WTC11 (cell line): ENCODE measurements at regions not wholly inside any gene's neighbourhood (a gene's known extent, or its start where the extent isn't known, plus 50 kb on each side); places are given as distances from the start of the nearest gene placed in this dataset.

Source experiments
- ATAC-seq: fragments of 200-7000 bp; cut with Tn5 transposase; 2 replicates; pipeline ENCODE4 v1.10.0; 2021; ENCODE audit warnings: mild to moderate bottlenecking, moderate library complexity
- CTCF ChIA-PET: fragments of 300-600 bp; sonication (Branson Sonifier 250); formaldehyde crosslinking; loops from one replicate; lab custom pipeline; 2021; ENCODE audit warnings: antibody characterized with exemption; lab: Charles Lee
- POLR2A ChIA-PET: fragments of 350-600 bp; sonication (Branson Sonifier 250); formaldehyde crosslinking; loops from one replicate; lab custom pipeline; 2021; ENCODE audit warnings: antibody characterized with exemption; lab: Charles Lee
- DNase-seq: peaks from one replicate; pipeline ENCODE4 v3.0.0; 2021; ENCODE audit warnings: low spot score
- H3K27ac Mint-ChIP-seq: 2 replicates; pipeline ENCODE4 v1.8.0; 2021; ENCODE audit warnings: mixed read lengths
- H3K27me3 Mint-ChIP-seq: 2 replicates; pipeline ENCODE4 v1.8.0; 2021; ENCODE audit warnings: low read depth, mild to moderate bottlenecking, moderate library complexity, mixed read lengths
- H3K36me3 Mint-ChIP-seq: 2 replicates; pipeline ENCODE4 v1.8.0; 2021; ENCODE audit warnings: mixed read lengths
- H3K4me1 Mint-ChIP-seq: 2 replicates; pipeline ENCODE4 v1.8.0; 2022; ENCODE audit warnings: mixed read lengths
- H3K4me3 Mint-ChIP-seq: 2 replicates; pipeline ENCODE4 v1.8.0; 2021; ENCODE audit warnings: mild to moderate bottlenecking, moderate library complexity, mixed read lengths
- H3K9me3 Mint-ChIP-seq: 2 replicates; pipeline ENCODE4 v1.8.0; 2021; ENCODE audit warnings: mixed read lengths
- CBFB ChIP-seq: sonication (generic); formaldehyde crosslinking; IDR thresholded peaks from 2 replicates; pipeline ENCODE4 v1.8.1; 2022; ENCODE audit warnings: mild to moderate bottlenecking, low read depth, missing genetic modification reagents
- EMX1 ChIP-seq: fragments of 250-450 bp; sonication (Bioruptor Pico); IDR thresholded peaks from 2 replicates; pipeline ENCODE4 v1.8.0; 2021; ENCODE audit warnings: mild to moderate bottlenecking
- ESRRA ChIP-seq: sonication (generic); formaldehyde crosslinking; IDR thresholded peaks from 2 replicates; pipeline ENCODE4 v1.8.1; 2022; ENCODE audit warnings: mild to moderate bottlenecking, missing genetic modification reagents, borderline replicate concordance
- ETV6 ChIP-seq: sonication (generic); formaldehyde crosslinking; IDR thresholded peaks from 2 replicates; pipeline ENCODE4 v1.8.1; 2022; ENCODE audit warnings: mild to moderate bottlenecking, missing genetic modification reagents
- GRHL2 ChIP-seq: fragments of 250-450 bp; sonication (Bioruptor Pico); IDR thresholded peaks from 2 replicates; pipeline ENCODE4 v1.8.0; 2022; ENCODE audit warnings: mild to moderate bottlenecking, moderate library complexity; ENCODE audit not compliant: insufficient replicate concordance, severe bottlenecking
- JUN ChIP-seq: sonication (generic); formaldehyde crosslinking; IDR thresholded peaks from 2 replicates; pipeline ENCODE4 v1.8.0; 2023; ENCODE audit warnings: mild to moderate bottlenecking, missing genetic modification reagents
- NFATC4 ChIP-seq: fragments of 250-450 bp; sonication (Bioruptor Pico); IDR thresholded peaks from 2 replicates; pipeline ENCODE4 v1.9.0; 2021; ENCODE audit warnings: mild to moderate bottlenecking
- TCF7 ChIP-seq: sonication (generic); formaldehyde crosslinking; IDR thresholded peaks from 2 replicates; pipeline ENCODE4 v1.8.0; 2022; ENCODE audit warnings: mild to moderate bottlenecking, low read depth, missing genetic modification reagents, moderate library complexity
- ZNF138 ChIP-seq: sonication (generic); formaldehyde crosslinking; conservative IDR thresholded peaks from 2 replicates; pipeline ENCODE4 v1.8.1; 2022; ENCODE audit warnings: mild to moderate bottlenecking, moderate library complexity, missing genetic modification reagents
- ZNF671 ChIP-seq: fragments of 250-450 bp; sonication (Bioruptor Pico); IDR thresholded peaks from 2 replicates; pipeline ENCODE4 v1.8.0; 2021; ENCODE audit warnings: mild to moderate bottlenecking
- TF ChIP-seq, protein P1 (sequence below): fragments of 250-450 bp; sonication (Bioruptor Pico); IDR thresholded peaks from 2 replicates; pipeline ENCODE4 v1.8.0; 2021; ENCODE audit warnings: mild to moderate bottlenecking
- TF ChIP-seq, protein P2 (sequence below): sonication (generic); formaldehyde crosslinking; IDR thresholded peaks from 2 replicates; pipeline ENCODE4 v1.8.1; 2023; ENCODE audit warnings: mild to moderate bottlenecking, moderate library complexity, missing genetic modification reagents
- TF ChIP-seq, protein P3 (sequence below): sonication (generic); formaldehyde crosslinking; IDR thresholded peaks from 2 replicates; pipeline ENCODE4 v1.8.0; 2023; ENCODE audit warnings: missing genetic modification reagents
- TF ChIP-seq, protein P4 (sequence below): fragments of 250-450 bp; sonication (Bioruptor Pico); conservative IDR thresholded peaks from 2 replicates; pipeline ENCODE4 v1.9.0; 2021; ENCODE audit warnings: mild to moderate bottlenecking
- TF ChIP-seq, protein P5 (sequence below): sonication (generic); formaldehyde crosslinking; IDR thresholded peaks from 2 replicates; pipeline ENCODE4 v1.8.0; 2022; ENCODE audit warnings: missing genetic modification reagents
- TF ChIP-seq, protein P6 (sequence below): sonication (generic); formaldehyde crosslinking; IDR thresholded peaks from 2 replicates; pipeline ENCODE4 v1.8.0; 2022; ENCODE audit warnings: mild to moderate bottlenecking, missing genetic modification reagents
- TF ChIP-seq, protein P7 (sequence below): fragments of 250-450 bp; sonication (Bioruptor Pico); IDR thresholded peaks from 2 replicates; pipeline ENCODE4 v1.9.0; 2021; ENCODE audit warnings: mild to moderate bottlenecking, borderline replicate concordance
- TF ChIP-seq, protein P8 (sequence below): sonication (generic); formaldehyde crosslinking; IDR thresholded peaks from 2 replicates; pipeline ENCODE4 v1.8.1; 2022; ENCODE audit warnings: mild to moderate bottlenecking, missing genetic modification reagents, moderate library complexity, borderline replicate concordance
- TF ChIP-seq, protein P9 (sequence below): sonication (generic); formaldehyde crosslinking; IDR thresholded peaks from 2 replicates; pipeline ENCODE4 v1.8.0; 2022; ENCODE audit warnings: mild to moderate bottlenecking, missing genetic modification reagents

DNA sequence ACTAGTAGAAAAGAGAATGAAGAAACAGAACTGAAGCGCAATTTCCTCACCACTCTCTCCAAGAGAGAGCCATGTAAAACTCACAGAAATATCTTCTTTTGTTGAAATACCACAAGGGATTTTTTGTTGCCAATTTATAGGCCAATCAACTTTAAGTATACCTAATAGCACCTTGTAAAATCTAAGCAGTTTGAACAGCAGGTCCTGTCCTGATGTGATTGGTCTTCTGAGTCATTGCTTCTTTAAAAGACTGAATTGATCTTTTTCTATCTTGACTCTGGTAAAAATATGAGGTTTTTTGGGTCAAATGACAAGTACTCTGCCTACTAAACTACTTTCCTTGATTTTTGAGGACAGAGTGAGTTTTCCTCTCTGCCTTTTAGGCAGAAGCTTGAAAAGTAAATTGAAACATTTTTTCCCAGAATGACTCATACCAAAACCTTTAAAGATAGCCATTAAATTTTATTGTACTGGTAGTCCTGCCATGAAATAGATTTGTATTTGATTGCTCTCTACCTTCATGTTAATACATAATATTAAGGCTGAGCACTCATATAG lies 343.9 kb upstream of the CBLB start:
- CTCF ChIA-PET = no interaction called here
- no peaks in the 10 kb centered on the region for H3K27me3 Mint-ChIP-seq
- no peak for DNase-seq
- H3K36me3 Mint-ChIP-seq = no peaks in the 10 kb centered on the region
- H3K27ac Mint-ChIP-seq = no peak overlapping the region
- H3K4me1 Mint-ChIP-seq = no peaks in the 10 kb centered on the region
- POLR2A ChIA-PET = no interaction called here
- H3K4me3 Mint-ChIP-seq = no peak overlapping the region
- ATAC-seq = no peak
- peaks cover 12% of the 10 kb centered on the region for H3K9me3 Mint-ChIP-seq
- TF ChIP-seq TCF7 (no peak), ESRRA (no peak), EMX1 (CRISPR knock-in tag) (no peak), ETV6 (no peak), CBFB (CRISPR knock-in tag) (no peak), ZNF138 (no peak), ZNF671 (CRISPR knock-in tag) (no peak), NFATC4 (CRISPR knock-in tag) (no peak), GRHL2 (CRISPR knock-in tag) (no peak), JUN (CRISPR knock-in tag) (no peak)
- TF ChIP-seq, protein P1, sequence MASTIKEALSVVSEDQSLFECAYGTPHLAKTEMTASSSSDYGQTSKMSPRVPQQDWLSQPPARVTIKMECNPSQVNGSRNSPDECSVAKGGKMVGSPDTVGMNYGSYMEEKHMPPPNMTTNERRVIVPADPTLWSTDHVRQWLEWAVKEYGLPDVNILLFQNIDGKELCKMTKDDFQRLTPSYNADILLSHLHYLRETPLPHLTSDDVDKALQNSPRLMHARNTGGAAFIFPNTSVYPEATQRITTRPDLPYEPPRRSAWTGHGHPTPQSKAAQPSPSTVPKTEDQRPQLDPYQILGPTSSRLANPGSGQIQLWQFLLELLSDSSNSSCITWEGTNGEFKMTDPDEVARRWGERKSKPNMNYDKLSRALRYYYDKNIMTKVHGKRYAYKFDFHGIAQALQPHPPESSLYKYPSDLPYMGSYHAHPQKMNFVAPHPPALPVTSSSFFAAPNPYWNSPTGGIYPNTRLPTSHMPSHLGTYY = no peak
- TF ChIP-seq, protein P2, sequence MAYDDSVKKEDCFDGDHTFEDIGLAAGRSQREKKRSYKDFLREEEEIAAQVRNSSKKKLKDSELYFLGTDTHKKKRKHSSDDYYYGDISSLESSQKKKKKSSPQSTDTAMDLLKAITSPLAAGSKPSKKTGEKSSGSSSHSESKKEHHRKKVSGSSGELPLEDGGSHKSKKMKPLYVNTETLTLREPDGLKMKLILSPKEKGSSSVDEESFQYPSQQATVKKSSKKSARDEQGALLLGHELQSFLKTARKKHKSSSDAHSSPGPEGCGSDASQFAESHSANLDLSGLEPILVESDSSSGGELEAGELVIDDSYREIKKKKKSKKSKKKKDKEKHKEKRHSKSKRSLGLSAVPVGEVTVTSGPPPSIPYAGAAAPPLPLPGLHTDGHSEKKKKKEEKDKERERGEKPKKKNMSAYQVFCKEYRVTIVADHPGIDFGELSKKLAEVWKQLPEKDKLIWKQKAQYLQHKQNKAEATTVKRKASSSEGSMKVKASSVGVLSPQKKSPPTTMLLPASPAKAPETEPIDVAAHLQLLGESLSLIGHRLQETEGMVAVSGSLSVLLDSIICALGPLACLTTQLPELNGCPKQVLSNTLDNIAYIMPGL (CRISPR knock-in tag) = no peak
- TF ChIP-seq, protein P3, sequence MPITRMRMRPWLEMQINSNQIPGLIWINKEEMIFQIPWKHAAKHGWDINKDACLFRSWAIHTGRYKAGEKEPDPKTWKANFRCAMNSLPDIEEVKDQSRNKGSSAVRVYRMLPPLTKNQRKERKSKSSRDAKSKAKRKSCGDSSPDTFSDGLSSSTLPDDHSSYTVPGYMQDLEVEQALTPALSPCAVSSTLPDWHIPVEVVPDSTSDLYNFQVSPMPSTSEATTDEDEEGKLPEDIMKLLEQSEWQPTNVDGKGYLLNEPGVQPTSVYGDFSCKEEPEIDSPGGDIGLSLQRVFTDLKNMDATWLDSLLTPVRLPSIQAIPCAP (CRISPR knock-in tag) = no peak
- TF ChIP-seq, protein P4, sequence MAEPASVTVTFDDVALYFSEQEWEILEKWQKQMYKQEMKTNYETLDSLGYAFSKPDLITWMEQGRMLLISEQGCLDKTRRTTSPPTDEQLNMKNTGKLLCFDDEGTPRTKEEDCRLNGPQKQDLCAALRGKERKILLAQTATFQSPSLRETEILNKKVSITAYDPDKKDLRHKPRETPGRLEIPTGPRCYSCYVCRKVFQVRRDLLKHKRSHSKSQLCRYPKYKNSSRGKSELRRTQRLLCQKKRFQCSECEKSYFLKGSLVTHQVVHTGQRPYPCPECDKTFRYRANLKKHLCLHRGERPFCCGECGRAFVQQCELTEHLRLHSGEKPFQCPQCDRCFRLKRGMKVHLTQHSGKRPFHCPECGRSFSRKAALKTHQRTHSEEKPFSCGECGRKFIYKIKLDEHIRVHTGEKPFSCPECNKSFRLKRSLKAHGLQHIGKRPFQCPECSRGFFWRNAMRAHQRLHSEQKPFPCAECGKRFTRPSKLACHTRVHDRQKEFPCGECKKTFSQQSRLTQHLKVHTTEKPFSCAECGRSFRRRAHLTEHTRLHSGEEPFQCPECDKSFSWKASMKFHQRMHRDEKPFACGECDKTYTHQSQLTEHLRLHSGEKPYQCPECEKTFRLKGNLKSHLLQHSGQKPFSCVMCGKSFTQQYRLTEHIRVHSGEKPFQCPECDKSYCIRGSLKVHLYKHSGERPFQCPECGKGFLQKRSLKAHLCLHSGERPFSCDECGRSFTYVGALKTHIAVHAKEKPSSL = no peak
- TF ChIP-seq, protein P5, sequence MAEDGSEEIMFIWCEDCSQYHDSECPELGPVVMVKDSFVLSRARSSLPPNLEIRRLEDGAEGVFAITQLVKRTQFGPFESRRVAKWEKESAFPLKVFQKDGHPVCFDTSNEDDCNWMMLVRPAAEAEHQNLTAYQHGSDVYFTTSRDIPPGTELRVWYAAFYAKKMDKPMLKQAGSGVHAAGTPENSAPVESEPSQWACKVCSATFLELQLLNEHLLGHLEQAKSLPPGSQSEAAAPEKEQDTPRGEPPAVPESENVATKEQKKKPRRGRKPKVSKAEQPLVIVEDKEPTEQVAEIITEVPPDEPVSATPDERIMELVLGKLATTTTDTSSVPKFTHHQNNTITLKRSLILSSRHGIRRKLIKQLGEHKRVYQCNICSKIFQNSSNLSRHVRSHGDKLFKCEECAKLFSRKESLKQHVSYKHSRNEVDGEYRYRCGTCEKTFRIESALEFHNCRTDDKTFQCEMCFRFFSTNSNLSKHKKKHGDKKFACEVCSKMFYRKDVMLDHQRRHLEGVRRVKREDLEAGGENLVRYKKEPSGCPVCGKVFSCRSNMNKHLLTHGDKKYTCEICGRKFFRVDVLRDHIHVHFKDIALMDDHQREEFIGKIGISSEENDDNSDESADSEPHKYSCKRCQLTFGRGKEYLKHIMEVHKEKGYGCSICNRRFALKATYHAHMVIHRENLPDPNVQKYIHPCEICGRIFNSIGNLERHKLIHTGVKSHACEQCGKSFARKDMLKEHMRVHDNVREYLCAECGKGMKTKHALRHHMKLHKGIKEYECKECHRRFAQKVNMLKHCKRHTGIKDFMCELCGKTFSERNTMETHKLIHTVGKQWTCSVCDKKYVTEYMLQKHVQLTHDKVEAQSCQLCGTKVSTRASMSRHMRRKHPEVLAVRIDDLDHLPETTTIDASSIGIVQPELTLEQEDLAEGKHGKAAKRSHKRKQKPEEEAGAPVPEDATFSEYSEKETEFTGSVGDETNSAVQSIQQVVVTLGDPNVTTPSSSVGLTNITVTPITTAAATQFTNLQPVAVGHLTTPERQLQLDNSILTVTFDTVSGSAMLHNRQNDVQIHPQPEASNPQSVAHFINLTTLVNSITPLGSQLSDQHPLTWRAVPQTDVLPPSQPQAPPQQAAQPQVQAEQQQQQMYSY = no peak
- TF ChIP-seq, protein P6, sequence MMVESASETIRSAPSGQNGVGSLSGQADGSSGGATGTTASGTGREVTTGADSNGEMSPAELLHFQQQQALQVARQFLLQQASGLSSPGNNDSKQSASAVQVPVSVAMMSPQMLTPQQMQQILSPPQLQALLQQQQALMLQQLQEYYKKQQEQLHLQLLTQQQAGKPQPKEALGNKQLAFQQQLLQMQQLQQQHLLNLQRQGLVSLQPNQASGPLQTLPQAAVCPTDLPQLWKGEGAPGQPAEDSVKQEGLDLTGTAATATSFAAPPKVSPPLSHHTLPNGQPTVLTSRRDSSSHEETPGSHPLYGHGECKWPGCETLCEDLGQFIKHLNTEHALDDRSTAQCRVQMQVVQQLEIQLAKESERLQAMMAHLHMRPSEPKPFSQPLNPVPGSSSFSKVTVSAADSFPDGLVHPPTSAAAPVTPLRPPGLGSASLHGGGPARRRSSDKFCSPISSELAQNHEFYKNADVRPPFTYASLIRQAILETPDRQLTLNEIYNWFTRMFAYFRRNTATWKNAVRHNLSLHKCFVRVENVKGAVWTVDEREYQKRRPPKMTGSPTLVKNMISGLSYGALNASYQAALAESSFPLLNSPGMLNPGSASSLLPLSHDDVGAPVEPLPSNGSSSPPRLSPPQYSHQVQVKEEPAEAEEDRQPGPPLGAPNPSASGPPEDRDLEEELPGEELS (CRISPR knock-in tag) = no peak
- TF ChIP-seq, protein P7, sequence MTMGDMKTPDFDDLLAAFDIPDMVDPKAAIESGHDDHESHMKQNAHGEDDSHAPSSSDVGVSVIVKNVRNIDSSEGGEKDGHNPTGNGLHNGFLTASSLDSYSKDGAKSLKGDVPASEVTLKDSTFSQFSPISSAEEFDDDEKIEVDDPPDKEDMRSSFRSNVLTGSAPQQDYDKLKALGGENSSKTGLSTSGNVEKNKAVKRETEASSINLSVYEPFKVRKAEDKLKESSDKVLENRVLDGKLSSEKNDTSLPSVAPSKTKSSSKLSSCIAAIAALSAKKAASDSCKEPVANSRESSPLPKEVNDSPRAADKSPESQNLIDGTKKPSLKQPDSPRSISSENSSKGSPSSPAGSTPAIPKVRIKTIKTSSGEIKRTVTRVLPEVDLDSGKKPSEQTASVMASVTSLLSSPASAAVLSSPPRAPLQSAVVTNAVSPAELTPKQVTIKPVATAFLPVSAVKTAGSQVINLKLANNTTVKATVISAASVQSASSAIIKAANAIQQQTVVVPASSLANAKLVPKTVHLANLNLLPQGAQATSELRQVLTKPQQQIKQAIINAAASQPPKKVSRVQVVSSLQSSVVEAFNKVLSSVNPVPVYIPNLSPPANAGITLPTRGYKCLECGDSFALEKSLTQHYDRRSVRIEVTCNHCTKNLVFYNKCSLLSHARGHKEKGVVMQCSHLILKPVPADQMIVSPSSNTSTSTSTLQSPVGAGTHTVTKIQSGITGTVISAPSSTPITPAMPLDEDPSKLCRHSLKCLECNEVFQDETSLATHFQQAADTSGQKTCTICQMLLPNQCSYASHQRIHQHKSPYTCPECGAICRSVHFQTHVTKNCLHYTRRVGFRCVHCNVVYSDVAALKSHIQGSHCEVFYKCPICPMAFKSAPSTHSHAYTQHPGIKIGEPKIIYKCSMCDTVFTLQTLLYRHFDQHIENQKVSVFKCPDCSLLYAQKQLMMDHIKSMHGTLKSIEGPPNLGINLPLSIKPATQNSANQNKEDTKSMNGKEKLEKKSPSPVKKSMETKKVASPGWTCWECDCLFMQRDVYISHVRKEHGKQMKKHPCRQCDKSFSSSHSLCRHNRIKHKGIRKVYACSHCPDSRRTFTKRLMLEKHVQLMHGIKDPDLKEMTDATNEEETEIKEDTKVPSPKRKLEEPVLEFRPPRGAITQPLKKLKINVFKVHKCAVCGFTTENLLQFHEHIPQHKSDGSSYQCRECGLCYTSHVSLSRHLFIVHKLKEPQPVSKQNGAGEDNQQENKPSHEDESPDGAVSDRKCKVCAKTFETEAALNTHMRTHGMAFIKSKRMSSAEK (CRISPR knock-in tag) = no peak
- TF ChIP-seq, protein P8, sequence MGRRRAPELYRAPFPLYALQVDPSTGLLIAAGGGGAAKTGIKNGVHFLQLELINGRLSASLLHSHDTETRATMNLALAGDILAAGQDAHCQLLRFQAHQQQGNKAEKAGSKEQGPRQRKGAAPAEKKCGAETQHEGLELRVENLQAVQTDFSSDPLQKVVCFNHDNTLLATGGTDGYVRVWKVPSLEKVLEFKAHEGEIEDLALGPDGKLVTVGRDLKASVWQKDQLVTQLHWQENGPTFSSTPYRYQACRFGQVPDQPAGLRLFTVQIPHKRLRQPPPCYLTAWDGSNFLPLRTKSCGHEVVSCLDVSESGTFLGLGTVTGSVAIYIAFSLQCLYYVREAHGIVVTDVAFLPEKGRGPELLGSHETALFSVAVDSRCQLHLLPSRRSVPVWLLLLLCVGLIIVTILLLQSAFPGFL = no peak
- TF ChIP-seq, protein P9, sequence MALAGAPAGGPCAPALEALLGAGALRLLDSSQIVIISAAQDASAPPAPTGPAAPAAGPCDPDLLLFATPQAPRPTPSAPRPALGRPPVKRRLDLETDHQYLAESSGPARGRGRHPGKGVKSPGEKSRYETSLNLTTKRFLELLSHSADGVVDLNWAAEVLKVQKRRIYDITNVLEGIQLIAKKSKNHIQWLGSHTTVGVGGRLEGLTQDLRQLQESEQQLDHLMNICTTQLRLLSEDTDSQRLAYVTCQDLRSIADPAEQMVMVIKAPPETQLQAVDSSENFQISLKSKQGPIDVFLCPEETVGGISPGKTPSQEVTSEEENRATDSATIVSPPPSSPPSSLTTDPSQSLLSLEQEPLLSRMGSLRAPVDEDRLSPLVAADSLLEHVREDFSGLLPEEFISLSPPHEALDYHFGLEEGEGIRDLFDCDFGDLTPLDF = no peak
